HG03135 (cell line): ENCODE measurements at regions not wholly inside any gene's neighbourhood (a gene's known extent, or its start where the extent isn't known, plus 50 kb on each side); places are given as distances from the start of the nearest gene placed in this dataset.

Experiments used
- ATAC-seq: cut with Tn5 transposase; IDR thresholded peaks from one replicate; pipeline ENCODE4 v1.9.1; 2021; ENCODE audit warnings: mild to moderate bottlenecking, moderate library complexity; ENCODE audit not compliant: unreplicated experiment

DNA sequence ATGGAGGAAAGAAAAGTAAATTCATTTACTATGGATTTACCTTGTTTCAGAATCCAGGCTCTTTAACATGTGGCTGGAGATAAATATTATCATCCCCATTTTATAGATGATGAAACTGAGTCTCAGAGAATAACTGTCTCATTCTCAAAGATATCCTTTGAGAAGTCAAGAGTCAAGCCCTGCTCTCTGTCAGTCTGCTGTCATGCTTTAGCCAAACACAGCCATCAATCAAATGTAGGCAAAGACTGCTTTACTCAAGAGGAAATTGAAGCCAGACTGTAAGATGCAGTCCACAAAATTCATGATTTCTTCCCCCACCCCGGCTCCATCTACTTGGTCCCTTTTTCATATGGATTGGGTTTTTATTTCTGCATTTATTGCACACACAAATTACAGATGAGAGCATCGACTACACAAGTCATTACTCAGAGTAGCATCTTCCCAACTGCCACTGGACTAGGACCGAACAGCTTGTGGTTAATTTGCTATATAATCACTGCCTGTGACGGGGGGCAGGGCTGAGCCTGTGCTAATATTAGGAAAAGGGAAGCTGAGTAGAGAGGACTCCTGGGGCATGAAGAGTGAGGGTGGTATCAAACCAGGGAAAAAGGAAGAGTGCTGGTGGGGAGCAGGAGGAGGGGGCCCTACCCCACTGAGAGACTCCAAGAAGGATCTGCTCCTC lies 102.7 kb upstream of the TOP1 start:
- ATAC-seq, result no peak

- no peak for ATAC-seq
Measured at GRCh38 chr20:40926928-40927327, 101.7 kb upstream of the TOP1 start.

DNA sequence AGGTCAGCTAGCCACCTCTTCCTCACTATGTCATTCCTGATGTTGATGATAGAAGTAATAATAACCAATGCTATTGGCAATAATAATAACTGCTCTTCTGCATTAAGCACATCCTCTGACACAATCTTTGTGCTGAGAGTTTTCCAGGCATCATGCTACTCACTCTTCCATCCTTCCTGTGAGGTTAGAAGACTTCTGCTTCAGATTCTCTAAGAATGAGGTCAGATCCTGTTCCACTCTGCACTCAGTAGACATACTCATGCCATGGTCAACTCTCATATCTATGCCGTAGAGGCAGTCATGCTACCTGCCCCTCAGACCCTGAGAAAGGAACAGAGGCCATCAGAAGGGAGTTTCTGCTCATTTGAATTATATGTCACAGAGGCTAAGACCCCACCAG lies 98.1 kb upstream of the TOP1 start:
- ATAC-seq, result no peak

DNA sequence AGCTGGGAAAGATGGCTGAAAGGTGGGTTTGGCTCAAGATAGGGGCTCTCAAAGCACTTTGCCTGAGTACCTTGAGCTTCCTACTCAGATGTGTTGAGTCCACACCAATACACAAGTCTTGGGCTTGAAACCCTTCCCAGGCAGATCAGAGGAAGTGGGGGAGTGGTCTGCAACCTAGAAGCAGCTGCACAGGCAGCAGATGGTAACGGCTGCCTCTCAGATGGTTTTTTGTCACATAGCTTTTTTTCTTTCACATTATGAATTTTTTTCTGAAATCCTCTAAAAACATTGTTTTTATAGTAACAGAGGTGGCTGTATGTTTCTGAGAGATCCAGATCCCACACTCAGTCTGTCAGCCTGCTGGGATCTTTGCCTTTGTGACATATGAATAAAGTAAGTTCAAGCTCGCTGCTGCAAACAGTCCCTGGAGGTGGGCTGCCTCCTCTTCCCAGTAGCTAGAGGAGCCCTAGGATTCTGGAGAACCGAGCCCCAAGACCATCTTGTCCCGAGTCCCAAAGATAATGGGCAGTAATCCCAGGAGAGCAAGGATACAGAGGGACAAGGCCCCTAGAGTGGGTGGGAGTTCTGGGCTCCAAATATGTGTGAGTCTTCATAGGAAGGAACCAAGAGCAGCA lies 97.1 kb upstream of the TOP1 start:
- ATAC-seq, result no peak

DNA sequence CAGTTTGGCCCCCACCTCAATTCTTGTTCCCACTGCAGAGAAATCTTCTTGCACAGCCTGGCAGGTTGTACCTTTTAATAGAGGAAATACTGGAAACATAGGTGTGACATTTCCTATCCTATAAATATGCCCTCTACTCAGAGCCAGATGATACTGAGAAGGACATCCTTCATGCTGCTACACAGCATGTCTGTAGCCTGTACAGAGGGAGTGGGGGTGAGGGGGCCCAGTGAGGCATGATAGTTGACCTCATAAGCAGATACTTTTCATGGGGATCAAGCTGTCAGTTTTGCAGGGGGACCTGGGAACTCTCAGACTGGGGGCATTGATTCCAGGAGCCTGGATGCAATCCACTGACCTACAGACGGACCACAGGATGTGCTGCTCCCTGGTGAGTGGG lies 96.2 kb upstream of the TOP1 start:
- no peak for ATAC-seq

DNA sequence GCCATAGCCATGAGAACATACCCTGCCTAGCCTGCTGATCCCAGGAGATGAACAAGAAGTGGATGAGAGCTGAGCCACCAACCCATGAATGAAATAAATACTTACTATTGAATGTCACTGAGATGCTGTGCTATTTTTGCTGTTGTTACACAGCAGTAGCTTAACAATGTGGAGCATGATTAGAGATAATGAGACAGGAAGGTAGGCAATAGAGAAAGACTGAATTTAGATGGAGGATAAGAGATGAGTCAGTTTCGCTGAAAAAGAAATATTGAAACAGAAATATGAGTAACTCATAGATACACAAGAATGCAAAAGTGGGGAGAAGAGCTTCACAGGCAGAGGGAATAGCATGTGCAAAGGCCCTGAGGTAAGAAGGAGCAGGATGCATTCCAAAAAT lies 94.9 kb upstream of the TOP1 start:
- ATAC-seq, result no peak

DNA sequence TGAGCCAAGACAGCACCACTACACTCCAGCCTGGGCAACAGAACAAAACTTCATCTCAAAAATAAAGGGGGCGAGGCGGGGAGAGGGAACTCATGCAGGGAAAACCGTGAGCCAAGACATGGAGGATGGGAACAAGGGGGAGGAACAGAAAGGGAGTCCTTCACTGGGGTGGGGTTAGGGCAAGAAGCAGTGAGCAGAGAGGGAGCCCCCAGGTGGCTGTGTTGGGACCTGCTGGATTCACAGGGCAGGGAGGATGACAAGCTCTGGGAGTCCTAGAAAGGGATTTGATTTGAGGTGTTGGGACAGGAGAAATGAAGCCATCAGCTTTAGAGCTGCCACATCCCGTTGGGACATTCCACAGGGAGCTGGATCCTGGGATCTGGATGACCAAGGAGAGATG lies 90.6 kb upstream of the TOP1 start:
- ATAC-seq, result no peak

DNA sequence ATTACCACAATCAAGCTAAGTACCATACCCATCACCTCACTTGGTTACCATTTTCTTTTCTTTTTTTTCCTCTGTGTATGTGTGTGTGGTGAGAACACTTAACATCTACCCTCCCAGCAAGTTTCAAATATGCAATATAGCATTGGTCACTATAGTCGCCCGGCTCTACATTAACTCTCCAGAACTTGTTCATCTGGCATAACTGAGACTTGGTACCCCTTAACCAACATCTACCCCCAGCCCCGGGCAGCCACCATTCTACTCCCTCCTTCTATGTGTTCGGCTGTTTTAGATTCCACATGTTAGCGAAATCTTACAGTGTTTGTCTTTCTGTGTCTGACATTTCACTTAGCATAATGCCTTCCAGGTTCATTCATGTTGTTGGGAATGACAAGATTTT lies 89.0 kb upstream of the TOP1 start:
- no peak for ATAC-seq

GRCh38 chr20:40941133-40941610 lies 87.5 kb upstream of the TOP1 start:
- ATAC-seq, result no peak

DNA sequence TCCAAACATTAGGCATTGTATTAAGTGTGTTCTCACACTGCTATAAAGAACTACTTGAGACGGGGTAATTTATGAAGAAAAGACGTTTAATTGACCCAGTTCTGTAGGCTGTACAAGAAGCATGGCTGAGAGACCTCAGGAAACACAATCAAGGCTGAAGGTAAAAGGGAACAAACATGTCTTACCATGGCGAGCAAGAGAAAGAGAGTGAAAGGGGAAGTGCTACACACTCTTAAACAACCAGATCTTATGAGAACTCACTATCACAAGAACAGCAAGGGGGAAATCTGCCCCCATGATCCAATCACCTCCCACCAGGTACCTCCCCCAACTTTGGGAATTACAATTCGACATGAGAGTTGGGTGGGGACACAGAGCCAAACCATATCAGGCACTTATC lies 86.6 kb upstream of the TOP1 start:
- ATAC-seq, result no peak

DNA sequence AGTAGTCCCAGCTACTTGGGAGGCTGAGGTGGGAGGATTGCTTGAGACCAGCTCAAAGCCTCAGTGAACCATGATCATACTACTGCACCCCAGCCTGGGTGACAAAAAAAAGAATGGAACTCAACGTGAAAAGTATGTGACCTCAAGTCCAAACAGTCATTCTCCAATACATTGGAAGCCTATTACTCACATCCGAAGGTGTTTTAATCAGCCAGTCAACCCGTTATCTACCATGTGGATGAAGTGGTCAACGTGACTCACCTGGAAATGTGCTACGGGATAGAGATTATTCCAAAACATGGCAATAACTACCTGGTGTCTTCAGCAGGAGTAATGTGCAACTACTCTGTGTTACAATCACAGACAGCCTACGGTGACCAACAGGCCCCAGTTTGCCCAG lies 85.8 kb upstream of the TOP1 start:
- ATAC-seq, result no peak

- no peak for ATAC-seq
Measured at GRCh38 chr20:40943591-40943990, 85.0 kb upstream of the TOP1 start.

DNA sequence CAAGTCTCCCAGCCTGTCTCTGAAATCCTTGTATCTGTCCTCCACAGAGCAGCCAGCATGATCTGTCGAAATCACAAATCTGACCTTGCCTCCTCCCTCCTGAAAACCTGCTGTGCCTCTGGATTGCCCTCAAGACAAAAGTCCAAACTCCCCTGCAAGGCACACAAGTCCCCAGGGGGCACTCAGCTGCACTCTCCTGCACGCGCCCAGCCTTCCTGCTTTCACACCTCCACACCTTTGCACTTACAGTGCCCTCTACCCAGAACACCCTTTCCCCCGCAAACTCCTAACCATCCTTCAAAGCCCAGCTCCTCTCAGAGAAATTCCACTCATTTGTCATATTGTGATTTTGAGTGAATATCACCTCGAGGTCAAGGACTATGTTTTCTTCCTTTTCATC lies 83.4 kb upstream of the TOP1 start:
- no peak for ATAC-seq

GRCh38 chr20:40945754-40946450 lies 82.7 kb upstream of the TOP1 start:
- no peak for ATAC-seq

DNA sequence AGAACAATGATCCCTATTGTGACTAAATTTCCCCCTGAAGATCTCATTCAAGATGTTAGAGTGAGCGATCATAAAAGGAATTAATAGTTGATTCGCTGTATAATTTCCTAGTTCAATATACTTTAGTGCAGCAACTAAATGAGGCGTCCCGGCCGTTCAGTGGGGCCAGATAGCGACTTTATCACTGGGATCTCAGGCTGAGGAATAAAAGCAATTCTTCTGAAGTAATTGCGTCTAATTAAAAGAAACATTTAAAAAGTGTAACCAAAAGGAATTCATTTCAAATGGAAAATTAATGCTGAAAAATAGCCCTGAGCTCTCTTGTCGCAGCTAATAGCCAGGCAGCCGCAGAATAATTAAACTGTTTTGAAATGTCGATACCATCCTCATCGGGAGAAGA lies 82.2 kb upstream of the TOP1 start:
- ATAC-seq, result no peak

DNA sequence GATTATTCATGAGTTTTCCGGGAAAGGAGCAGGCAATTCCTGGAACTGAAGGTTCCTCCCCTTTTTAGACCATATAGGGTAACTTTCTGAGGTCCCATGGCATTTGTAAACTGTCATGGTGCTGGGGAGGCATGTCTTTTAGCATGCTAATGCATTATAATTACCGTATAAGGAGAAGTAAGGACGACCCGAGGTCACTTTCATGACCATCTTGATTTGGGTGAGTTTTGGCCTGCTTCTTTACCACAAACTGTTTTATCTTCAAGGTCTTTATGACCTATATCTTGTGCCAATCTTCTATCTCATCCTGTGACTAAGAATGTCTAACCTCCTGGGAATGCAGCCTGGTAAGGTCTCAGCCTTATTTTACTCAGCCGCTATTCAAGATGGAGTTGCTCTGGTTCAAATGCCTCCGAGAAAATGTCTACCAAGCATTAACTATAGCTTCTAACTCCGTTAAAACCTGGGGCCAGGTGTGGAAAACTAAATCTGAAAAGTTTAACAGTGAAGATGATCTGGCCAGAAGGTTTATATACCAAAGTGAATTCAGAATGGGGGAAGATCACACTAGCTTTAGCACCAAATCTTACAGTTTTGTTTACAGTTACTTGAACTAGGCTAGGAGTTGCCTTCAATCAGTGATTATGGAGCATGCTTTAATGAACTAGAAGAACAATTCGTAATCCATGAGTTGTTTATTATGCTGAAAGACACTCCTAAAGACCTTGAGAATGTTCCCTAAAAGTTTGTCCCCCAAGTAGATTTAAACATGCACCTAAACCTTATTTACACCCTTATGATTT lies 80.0 kb upstream of the TOP1 start:
- no peak for ATAC-seq

DNA sequence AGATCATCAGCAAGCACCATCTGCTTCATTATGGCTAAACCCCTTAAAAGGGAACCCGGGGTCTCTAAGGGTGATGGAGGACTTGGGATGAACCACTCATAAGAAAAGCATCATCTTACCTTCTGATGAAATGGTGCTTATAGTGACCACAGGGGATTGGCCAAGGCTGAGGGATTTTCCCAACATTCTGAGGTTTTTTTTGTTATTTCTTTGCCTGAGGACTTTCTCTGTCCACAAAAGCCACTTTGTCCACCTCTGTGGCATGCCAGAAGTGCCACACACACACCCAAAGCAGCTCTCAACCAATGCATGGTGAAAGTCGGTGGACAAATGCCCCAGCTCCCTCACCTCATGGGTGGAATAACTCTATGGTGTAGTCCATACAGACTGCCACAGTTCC lies 79.3 kb upstream of the TOP1 start:
- ATAC-seq, result no peak

GRCh38 chr20:40952136-40952535 lies 76.5 kb upstream of the TOP1 start:
- no peak for ATAC-seq

DNA sequence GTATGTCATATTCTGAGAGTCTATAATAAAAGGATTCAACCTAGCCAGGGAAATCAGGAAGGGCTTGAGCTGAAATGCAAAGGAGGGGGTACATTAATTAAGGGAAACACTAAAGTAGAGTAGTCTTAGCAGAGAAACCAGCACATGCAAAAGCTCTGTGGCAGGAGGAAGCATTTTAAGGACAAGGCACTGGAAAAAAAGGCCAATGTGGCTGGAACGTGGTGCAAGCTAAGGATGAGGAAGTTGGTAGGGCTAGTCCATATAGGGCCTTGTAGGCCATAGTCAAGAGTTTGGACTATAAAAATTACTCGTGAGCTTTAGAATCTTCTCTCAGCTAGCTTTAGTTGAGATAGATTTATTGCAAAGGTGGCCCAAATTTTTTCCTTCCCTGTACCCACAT lies 75.2 kb upstream of the TOP1 start:
- ATAC-seq, result no peak

GRCh38 chr20:40953856-40954255 lies 74.8 kb upstream of the TOP1 start:
- no peak for ATAC-seq

- no peak for ATAC-seq
Measured at GRCh38 chr20:40954521-40955165, 74.0 kb upstream of the TOP1 start.
